Embryonic facial prominence (tissue), 1 donor: ENCODE measurements at regions not wholly inside any gene's neighbourhood (a gene's known extent, or its start where the extent isn't known, plus 50 kb on each side); places are given as distances from the start of the nearest gene placed in this dataset.
A peak's percentile ranks its signal among the peaks of the same experiment; 100 is the strongest.
"Not testable (repeated sequence)": the region's sequence is repeated elsewhere in the genome, so short reads cannot be mapped to it uniquely, and the experiment has no call there.

ENCODE experiments used
- DNase-seq: peaks from one replicate; pipeline ENCODE4 v3.0.0-alpha.2; 2016; ENCODE audit errors: extremely low spot score

- DNase-seq, result no peak
These were observed 119.8 kb downstream of the AGTR2 start for GRCh38 chrX:116290359-116290758.

- DNase-seq, result no peak
These were observed 121.6 kb downstream of the AGTR2 start for GRCh38 chrX:116292183-116292582.

DNA sequence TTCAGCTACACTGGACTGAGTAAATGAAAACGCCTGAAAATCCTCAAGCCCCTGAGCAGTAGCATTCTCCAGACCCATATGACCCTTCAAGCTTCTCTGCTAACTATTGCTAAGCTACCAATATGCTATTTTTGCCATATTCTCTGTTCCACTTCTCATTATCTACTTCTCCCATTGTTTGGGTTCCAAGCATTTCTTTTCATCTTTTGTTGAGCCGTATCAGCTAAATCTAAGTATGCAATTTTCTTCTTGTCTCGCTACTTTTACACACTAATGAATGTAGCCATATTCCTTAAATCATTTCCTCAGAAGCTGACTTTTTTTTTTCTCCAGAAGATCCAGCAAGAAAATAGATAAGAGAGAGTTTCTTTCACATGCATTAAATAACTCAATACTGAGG is 128.4 kb downstream of the AGTR2 start:
- no peak for DNase-seq

GRCh38 chrX:116306218-116306617 is 130.2 kb upstream of the SLC6A14 start:
- no peak for DNase-seq

DNA sequence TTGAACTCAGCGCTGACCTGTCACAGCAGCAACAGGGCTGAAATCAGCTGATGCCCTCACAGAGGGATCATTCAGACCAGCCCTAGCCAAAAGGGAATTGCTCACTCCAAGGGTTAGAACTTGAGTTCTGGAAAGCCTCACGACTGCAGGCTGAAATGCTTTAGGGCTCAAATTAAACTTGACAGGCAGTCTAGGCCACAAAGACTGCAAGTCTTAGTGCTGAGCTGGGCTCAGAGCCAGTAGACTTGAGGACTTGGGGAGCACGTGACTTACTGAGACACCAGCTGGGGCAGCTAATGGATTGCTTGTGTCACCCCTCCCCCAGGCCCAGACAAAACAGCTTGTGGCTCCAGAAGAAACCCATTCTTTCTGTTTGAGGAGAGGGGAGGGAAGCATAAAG is 119.0 kb upstream of the SLC6A14 start:
- DNase-seq, result peak; percentile 13

DNA sequence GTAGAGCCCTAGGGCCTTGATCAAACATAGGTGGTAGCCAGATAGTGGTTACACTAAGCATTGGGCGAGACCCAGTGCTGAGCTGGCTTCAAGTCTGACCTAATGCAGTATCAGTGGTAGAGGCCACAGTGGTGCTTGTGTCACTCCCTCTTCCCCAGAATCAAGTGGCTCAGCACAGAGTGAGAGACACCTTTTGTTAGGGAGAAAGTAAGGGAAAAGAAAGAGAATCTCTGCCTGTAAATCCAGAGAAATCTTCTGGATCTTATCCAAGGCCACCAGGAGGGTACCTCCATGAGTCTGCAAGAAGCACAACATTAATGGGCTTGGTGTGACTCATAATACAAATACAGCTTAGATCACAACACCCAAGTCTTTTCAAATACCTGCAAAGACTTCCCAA is 117.7 kb upstream of the SLC6A14 start:
- no peak for DNase-seq

- DNase-seq, result no peak
These were observed 114.7 kb upstream of the SLC6A14 start for GRCh38 chrX:116321711-116322110.

GRCh38 chrX:116332026-116332425 is 104.4 kb upstream of the SLC6A14 start:
- DNase-seq, result not testable (repeated sequence)

- not testable (repeated sequence) for DNase-seq
These were observed 101.6 kb upstream of the SLC6A14 start for GRCh38 chrX:116334797-116335196.

GRCh38 chrX:116339407-116339806 is 97.0 kb upstream of the SLC6A14 start:
- DNase-seq, result no peak

DNA sequence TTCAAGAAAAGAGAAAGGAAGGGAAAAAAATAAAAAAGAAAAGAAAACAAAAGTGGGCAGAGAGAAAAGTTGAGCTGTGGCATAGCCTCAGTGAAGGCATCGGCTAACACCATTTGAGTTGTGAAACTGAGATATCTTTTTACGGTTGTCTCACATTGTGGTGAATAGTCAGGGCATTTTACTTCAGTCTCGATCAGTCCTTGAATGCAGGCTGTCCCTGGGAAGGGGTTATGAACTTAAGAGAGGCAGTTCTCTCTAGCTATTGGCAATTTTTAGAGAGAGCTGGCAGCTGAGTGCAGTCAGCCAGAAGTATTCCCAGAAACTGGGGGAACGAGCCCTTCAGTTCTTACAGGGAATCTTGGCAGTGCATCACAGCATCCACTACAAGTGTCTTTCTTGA is 93.5 kb upstream of the SLC6A14 start:
- no peak for DNase-seq

DNA sequence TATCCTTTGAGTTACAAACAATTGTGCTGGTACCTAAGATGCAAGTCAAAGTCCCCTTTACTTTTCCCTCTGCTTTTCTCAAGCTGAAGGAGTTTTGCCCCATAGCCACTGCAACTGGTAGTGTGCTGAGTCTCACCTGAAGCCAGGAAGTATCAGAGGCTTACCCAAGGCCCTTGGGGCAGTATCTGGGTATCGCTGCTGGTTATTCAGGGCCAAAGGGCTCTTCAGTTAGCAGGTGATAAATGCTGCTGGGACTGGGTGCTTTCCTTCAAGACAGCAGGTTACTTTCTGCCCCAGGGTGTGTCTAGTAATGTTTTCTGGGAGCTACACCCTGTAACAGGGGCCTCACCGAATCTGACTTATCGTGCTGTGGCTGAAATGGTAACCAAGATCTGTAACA is 90.4 kb upstream of the SLC6A14 start:
- DNase-seq, result no peak

DNA sequence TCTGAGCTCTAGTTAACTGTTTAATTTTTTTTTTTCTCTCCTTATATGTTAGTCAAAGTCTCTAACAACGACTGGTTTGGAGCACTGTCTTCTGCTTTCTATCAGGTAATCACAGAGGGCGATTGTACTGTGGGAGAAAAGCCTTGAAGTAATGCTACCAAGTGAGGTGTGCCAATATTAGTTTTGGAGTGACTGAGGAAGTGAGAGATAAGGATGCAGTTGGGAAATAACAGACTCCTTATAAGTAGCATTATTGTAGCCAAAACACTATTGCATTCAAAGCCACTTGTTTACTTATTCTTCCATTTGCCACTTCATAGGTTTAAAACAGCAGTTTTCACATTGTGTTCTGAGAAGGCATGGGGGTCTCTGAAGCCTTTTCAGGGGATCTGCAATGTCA is 79.1 kb upstream of the SLC6A14 start:
- no peak for DNase-seq

DNA sequence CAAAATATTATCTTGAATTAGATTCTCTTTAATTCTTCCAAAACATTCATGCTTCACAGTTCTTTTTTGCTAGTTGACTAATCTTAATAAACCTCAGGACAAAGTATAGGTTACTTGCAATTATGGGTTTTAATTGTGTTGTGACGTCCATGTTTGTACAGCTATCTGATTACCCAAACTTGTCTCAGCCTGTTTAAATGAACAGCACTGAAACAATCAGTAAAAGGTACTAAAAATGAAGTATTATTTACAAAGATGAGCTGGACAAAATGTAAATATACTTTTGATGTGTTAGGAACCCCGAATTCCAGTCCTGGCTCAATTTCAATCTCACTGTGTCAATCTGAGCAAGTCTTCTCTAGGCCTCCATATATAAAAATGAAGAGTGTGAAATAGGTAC is 57.4 kb upstream of the SLC6A14 start:
- DNase-seq, result no peak

DNA sequence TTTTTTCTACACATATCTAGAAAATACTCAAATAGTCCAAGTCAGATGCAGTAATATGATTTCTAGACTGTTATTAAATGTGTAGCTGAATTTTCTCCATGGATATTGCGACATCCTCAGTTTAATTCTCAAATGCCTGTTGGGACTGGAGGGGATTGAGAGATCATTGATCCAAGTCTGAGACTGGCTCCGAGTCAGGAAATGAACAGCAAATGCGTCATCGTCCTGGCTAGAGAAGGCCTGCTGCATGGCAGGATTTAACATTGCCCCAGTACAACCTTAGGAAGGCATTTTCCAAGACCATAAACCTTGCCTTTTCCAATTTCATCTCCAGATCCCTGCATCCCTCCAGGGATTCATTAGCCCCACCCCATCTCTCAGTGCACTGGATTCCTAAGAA is 56.6 kb upstream of the SLC6A14 start:
- no peak for DNase-seq

DNA sequence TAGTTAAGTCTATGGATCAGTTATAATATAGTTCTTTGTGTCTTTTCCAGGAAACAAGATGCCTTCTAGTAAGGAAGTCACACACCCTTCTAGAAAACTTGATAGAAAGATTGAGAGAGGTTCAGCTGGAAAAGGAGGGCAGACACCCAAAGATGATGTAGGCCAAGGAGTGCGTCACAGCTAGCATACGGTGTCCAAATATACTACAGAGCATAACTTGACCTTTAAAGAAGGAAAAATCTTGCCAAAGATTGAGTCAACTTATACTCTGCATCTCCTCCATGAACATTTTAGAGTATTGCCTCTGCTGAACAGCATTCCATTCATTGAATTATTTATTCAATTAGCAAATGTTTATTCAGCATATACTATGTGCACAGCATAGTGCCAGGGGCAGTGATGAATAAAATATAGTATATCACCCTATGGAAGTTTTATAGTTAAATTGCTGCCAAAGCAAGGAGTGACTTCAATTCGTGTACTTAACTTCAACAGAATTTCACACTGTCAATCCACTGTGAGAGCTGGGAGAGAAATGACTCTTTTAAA is 51.9 kb upstream of the SLC6A14 start:
- DNase-seq, result no peak
